HFFc6 (cell line): ENCODE measurements at regions not wholly inside any gene's neighbourhood (a gene's known extent, or its start where the extent isn't known, plus 50 kb on each side); places are given as distances from the start of the nearest gene placed in this dataset.

Experiments
- DNase-seq: peaks from one replicate; pipeline ENCODE4 v3.0.0-alpha.2; 2018
- H3K27ac Mint-ChIP-seq: 2 replicates; pipeline ENCODE4 v1.8.0; 2020; ENCODE audit warnings: mild to moderate bottlenecking, mixed read lengths
- H3K27me3 Mint-ChIP-seq: 2 replicates; pipeline ENCODE4 v1.8.0; 2021; ENCODE audit warnings: mild to moderate bottlenecking, moderate library complexity, mixed read lengths; ENCODE audit not compliant: insufficient read depth
- H3K36me3 Mint-ChIP-seq: 2 replicates; pipeline ENCODE4 v1.8.0; 2021; ENCODE audit warnings: low read depth, mixed read lengths
- H3K4me1 Mint-ChIP-seq: 2 replicates; pipeline ENCODE4 v1.8.0; 2020; ENCODE audit warnings: low read depth, mixed read lengths
- H3K4me3 Mint-ChIP-seq: 2 replicates; pipeline ENCODE4 v1.8.0; 2020; ENCODE audit warnings: mild to moderate bottlenecking, moderate library complexity, mixed read lengths
- H3K9me3 Mint-ChIP-seq: 2 replicates; pipeline ENCODE4 v1.8.0; 2020; ENCODE audit warnings: mild to moderate bottlenecking, mixed read lengths
- TF ChIP-seq, protein P1 (sequence below): fragments of 200-600 bp; sonication (generic); IDR thresholded peaks from 2 replicates; pipeline ENCODE4 v1.5.0; 2021; ENCODE audit warnings: antibody characterized with exemption, mild to moderate bottlenecking

GRCh38 chr4:41819621-41820020 is 71.1 kb upstream of the PHOX2B start:
- no peaks in the 10 kb centered on the region for H3K9me3 Mint-ChIP-seq
- H3K36me3 Mint-ChIP-seq, result no peaks in the 10 kb centered on the region
- TF ChIP-seq, protein P1, sequence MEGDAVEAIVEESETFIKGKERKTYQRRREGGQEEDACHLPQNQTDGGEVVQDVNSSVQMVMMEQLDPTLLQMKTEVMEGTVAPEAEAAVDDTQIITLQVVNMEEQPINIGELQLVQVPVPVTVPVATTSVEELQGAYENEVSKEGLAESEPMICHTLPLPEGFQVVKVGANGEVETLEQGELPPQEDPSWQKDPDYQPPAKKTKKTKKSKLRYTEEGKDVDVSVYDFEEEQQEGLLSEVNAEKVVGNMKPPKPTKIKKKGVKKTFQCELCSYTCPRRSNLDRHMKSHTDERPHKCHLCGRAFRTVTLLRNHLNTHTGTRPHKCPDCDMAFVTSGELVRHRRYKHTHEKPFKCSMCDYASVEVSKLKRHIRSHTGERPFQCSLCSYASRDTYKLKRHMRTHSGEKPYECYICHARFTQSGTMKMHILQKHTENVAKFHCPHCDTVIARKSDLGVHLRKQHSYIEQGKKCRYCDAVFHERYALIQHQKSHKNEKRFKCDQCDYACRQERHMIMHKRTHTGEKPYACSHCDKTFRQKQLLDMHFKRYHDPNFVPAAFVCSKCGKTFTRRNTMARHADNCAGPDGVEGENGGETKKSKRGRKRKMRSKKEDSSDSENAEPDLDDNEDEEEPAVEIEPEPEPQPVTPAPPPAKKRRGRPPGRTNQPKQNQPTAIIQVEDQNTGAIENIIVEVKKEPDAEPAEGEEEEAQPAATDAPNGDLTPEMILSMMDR, result no peak
- H3K4me3 Mint-ChIP-seq, result no peak overlapping the region
- H3K27me3 Mint-ChIP-seq, result peaks cover 19% of the 10 kb centered on the region
- DNase-seq, result no peak
- peaks cover 9% of the 10 kb centered on the region; the same call in 1 of the 2 replicates for H3K4me1 Mint-ChIP-seq
- H3K27ac Mint-ChIP-seq, result no peak overlapping the region

GRCh38 chr4:41815473-41815872 is 66.9 kb upstream of the PHOX2B start:
- DNase-seq, result no peak
- Mint-ChIP-seq H3K27me3 (peaks cover 21% of the 10 kb centered on the region), H3K27ac (no peak overlapping the region), H3K4me1 (peaks cover 9% of the 10 kb centered on the region; the same call in 1 of the 2 replicates), H3K9me3 (no peaks in the 10 kb centered on the region), H3K36me3 (no peaks in the 10 kb centered on the region), H3K4me3 (no peak overlapping the region)
- TF ChIP-seq, protein P1, result no peak

DNA sequence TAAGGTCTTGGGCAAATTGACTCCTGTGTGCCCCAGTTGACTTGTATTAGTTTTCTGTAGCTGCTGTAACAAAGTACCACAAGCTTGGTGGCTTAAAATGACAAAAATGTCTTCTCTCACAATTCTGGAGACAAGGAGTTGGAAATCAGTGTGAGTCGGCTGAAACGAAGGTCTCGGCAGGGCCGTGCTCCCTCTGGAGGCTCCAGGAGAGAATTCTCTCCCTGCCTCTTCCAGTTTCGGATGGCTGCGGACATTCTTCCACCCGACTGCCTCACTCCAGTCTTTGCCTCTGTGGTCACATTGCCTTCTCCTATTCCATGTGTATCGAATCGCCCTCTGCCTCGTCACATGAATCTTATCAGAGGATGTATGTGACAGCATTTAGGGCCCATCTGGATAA is 66.0 kb upstream of the PHOX2B start:
- DNase-seq, result peak; percentile 4
- peaks cover 20% of the 10 kb centered on the region for H3K27me3 Mint-ChIP-seq
- H3K4me3 Mint-ChIP-seq, result peak overlapping the region; percentile 30; the same call in 1 of the 2 replicates
- no peak overlapping the region for H3K27ac Mint-ChIP-seq
- TF ChIP-seq, protein P1, result peak; percentile 66
- peaks cover 4% of the 10 kb centered on the region; the same call in 1 of the 2 replicates for H3K4me1 Mint-ChIP-seq
- no peaks in the 10 kb centered on the region for H3K9me3 Mint-ChIP-seq
- H3K36me3 Mint-ChIP-seq, result no peaks in the 10 kb centered on the region

GRCh38 chr4:41806807-41807206 is 58.3 kb upstream of the PHOX2B start:
- H3K4me3 Mint-ChIP-seq, result no peak overlapping the region
- TF ChIP-seq, protein P1, result no peak
- no peaks in the 10 kb centered on the region for H3K36me3 Mint-ChIP-seq
- H3K27ac Mint-ChIP-seq, result no peak overlapping the region
- H3K27me3 Mint-ChIP-seq, result peaks cover 29% of the 10 kb centered on the region
- no peaks in the 10 kb centered on the region for H3K9me3 Mint-ChIP-seq
- no peaks in the 10 kb centered on the region for H3K4me1 Mint-ChIP-seq
- no peak for DNase-seq

- Mint-ChIP-seq H3K4me3 (no peak overlapping the region), H3K9me3 (no peaks in the 10 kb centered on the region), H3K4me1 (no peaks in the 10 kb centered on the region), H3K36me3 (no peaks in the 10 kb centered on the region), H3K27me3 (peaks cover 20% of the 10 kb centered on the region), H3K27ac (no peak overlapping the region)
- TF ChIP-seq, protein P1, result no peak
- no peak for DNase-seq
Measured at GRCh38 chr4:41802590-41802989, 54.1 kb upstream of the PHOX2B start.

DNA sequence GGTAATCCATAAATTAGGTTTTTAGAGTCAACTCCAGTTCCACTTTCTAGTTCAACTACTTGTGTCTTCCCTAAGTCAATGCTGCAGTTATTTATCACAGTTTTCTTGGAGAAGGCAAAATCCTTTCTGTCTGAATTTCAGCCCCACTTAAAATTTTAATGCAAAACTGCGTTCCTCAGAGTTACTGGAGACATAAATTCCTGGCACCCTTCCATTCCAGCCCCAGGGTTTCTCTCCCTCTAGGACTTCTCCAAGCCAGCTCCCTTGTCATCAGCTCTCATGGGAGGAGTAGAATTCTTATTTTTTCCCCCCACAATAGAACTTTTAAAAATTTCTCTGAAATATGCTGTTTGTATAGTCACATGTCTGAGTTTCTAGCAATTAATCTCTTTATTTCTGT is 50.6 kb upstream of the PHOX2B start:
- TF ChIP-seq, protein P1, result no peak
- no peaks in the 10 kb centered on the region for H3K36me3 Mint-ChIP-seq
- DNase-seq, result no peak
- peaks cover 19% of the 10 kb centered on the region for H3K27me3 Mint-ChIP-seq
- no peak overlapping the region for H3K27ac Mint-ChIP-seq
- H3K4me3 Mint-ChIP-seq, result no peak overlapping the region
- H3K9me3 Mint-ChIP-seq, result no peaks in the 10 kb centered on the region
- no peaks in the 10 kb centered on the region for H3K4me1 Mint-ChIP-seq
